GM21360 (cell line): ENCODE measurements at regions not wholly inside any gene's neighbourhood (a gene's known extent, or its start where the extent isn't known, plus 50 kb on each side); places are given as distances from the start of the nearest gene placed in this dataset.

Experiments used
- ATAC-seq: cut with Tn5 transposase; IDR thresholded peaks from one replicate; pipeline ENCODE4 v1.9.1; 2021; ENCODE audit warnings: mild to moderate bottlenecking, moderate library complexity; ENCODE audit not compliant: unreplicated experiment

- ATAC-seq, result no peak
These were observed 754.3 kb downstream of the MECOM start for GRCh38 chr3:168909260-168909659.

GRCh38 chr3:168895419-168895818 lies 768.1 kb downstream of the MECOM start:
- ATAC-seq, result no peak

- no peak for ATAC-seq
These were observed 769.3 kb downstream of the MECOM start for GRCh38 chr3:168894214-168894613.

DNA sequence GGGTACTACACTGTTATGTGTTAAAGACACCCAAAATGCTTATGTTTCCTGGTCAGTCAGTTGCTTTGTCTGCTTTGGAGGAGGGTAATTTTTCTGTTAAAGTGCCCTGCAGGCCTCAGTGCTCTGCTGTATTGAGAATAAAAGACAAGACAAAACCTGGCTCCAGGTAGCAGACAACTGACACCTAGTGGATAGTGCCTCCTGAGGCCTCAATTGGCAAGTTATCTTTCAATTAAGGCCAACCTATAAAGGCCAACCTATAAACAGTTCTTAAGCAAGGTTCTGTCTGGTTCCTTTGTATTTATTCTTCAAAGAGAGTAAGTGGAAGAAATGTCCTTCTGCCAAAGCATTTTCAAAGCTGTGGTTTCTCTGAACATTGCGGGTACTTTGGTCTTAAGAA lies 773.8 kb downstream of the MECOM start:
- no peak for ATAC-seq

GRCh38 chr3:168888781-168889180 lies 774.7 kb downstream of the MECOM start:
- no peak for ATAC-seq

GRCh38 chr3:168885028-168885427 lies 778.5 kb downstream of the MECOM start:
- ATAC-seq, result no peak

- ATAC-seq, result no peak
These were observed 779.1 kb downstream of the MECOM start for GRCh38 chr3:168884353-168884903.

DNA sequence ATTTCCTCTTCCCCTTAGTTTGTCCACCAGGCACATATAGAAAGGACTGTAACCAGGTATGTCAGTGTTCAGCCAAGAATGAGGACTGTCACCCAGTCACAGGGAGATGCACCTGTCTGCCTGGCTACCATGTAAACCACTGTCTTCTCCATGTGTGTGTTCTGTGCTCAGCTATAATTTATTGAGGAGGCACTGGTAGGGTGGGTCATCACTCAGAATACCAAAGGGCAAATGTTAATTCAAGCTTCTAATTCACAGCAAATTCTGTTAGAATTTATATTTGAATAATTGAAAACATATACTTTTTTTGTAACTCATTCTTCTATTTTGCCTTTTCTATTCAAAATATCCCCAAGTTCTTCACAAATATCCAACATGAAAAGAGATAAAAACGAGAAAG lies 780.4 kb downstream of the MECOM start:
- no peak for ATAC-seq

DNA sequence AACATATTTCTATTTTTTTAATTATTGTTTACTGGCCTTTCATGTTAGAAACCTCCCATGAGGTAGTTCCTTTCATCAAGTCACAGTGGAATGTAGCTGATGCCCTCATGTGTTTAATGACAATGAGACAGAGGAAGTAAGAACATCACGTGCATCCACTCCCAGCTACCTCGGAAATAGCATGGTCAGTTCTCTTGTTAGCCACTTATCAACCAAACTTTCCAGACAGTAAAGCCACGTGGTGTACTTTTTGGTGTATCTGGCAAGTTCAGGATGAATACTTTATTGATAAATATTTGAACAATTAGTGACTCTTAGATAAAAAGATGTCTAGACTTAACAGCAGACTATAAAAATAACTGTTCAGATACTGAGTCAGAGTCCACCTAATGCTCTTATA lies 781.7 kb downstream of the MECOM start:
- ATAC-seq, result no peak

DNA sequence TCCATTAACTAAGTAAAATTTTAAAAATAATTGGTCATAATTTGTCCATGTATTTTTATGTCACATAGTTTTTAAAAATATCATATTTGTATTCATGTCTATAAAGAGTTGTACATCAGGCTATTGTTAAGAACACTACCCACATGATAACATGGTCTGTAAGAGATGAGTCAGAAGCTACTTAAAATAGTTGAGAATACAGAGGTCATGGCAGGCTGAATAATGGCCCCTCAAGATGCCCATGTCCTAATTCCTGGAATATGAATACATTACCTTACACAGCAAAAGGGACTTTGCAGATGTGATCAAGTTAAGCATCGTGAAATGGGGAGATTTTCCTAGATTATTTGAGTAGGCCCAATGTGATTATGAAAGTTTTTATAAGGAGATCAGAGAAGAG lies 782.9 kb upstream of the GOLIM4 start:
- ATAC-seq, result peak; percentile 67

GRCh38 chr3:168877899-168878298 lies 782.2 kb upstream of the GOLIM4 start:
- no peak for ATAC-seq

GRCh38 chr3:168876346-168877035 lies 780.8 kb upstream of the GOLIM4 start:
- no peak for ATAC-seq

DNA sequence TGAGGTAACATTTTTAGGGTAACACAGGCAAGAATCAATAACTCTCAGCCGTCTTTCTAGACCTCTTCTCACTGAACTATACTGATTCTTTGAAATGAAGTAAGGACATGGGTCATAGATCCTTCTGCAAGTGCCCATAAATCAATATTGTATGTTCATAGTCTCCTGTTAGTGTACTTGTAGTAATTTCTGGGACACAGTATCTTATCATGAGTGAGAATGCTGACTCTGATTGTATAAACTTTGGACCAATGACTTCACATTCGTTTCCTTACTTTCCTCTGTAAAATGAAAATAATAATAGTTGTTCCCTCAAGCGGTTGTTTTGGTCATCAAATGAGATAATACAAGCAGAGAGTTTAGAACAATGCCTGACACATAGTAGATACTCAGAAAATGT lies 777.1 kb upstream of the GOLIM4 start:
- no peak for ATAC-seq

- no peak for ATAC-seq
These were observed 775.2 kb upstream of the GOLIM4 start for GRCh38 chr3:168870892-168871291.

DNA sequence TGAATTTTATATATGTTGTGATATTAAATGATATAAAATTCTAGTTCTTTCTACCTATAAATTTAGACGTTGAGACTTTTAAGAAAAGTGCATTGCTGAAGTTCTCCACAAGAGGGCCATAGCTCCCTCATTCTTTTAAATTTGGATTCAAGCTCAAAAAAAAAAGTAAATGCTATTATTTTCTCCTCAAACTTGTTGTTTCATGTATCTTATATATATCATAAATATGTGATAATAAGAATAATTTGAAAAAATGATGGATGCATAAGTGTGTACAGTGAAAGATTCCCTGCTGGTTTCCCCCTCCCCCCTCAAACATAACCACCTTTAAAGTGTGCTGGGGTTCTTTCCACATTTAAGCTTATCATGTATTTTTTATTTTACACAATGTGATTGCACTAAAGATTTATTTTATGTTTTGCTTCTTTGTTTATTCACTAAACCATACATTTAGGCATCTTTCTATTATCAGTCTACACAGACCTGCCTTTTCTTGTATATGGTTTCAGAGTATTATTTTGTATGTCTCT lies 769.4 kb upstream of the GOLIM4 start:
- ATAC-seq, result no peak

DNA sequence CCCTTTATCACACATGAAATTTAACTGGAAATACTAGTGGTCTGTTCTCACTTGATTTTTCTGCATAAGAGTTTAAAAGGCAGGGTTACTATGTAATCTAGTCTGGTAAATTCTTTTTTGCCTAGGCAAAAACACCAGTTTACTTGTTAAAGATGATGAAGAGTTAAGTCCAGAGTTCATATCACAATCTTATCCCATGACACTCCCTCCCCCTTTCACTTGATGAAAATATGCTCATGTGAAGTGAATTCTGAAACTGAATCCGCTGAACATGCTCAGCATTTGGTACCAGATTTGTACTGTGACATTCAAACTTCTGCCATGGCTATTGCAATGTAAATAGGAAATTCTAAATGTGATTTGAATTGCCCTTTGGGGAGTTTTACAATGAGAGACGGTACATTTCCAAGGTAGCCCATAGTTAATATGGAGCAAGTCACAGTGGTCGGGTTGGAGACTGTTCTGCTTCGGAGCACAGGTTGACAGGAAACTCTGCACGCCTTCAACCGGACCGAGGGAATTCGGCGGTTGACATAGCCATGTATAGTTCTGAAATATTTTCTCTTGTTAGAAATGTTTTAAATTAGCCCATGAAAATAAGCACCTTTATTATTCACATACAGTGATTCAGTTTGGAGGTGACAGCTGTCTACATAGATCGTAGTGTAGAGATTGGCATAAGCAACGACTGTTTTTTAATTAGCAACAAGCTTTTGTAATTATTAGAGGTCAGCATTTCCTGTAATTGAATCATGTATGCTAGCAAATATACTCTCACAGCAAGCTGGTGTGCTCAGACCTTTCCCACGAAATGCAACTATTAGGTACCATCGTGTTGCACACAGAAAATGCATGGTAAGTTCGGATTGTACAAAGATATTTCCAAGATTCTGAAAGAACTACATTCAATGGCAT lies 768.6 kb upstream of the GOLIM4 start:
- no peak for ATAC-seq

DNA sequence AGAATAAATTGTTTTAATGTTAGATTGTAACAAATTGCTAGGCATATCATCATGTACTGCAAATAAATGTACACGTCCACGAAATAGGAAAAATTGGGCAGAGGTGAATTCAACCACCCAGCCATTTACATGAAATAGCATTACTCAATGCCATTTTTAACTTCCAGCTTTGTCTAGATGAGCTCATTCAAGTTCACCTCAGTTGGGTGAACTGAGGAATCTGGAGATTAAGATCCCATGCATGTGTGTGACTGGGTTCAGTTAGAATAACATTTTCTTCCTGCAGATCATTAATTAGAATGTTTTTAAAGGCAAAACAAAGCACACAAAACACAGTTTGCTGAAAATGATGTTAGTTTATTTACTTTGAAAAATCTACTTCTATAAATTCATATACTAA lies 767.8 kb upstream of the GOLIM4 start:
- no peak for ATAC-seq

DNA sequence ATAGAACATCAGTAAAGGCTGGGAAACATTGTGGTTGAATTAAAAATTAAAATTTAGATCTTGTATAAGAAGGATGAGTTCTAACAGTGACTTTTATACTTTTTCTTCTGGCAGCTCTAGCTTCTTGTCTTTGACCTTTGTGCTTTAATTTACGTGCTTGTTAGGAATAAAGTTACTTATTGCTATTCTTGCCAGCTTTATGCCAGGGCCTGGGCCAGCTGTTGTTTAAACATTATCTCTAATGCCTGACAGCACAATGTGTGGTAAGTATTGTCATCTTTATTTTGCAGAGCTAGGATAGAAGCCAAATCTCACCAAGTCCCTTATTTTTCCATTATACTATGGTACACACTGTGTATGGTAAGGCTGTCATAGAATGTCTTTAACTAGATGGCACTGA lies 766.7 kb upstream of the GOLIM4 start:
- ATAC-seq, result no peak

DNA sequence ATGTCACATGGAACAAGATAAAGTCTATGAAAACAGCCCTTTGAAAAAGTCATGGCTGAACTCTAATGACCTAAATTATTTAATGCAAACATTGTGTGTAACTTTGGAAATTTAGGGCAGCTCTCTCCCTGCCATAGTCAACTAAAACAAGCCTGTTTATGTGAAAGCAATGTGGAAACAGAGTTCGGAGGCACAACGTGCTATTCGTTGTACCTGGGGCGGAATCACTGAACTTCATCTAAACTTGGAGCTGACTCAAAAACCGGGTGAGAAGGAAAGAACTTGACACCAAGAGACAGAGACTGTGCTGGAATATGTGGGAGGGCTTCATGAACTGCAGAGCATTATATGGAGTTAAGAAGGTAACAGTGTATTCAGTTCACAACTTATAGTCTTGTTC lies 764.9 kb upstream of the GOLIM4 start:
- ATAC-seq, result no peak

- ATAC-seq, result no peak
These were observed 764.3 kb upstream of the GOLIM4 start for GRCh38 chr3:168860028-168860427.

DNA sequence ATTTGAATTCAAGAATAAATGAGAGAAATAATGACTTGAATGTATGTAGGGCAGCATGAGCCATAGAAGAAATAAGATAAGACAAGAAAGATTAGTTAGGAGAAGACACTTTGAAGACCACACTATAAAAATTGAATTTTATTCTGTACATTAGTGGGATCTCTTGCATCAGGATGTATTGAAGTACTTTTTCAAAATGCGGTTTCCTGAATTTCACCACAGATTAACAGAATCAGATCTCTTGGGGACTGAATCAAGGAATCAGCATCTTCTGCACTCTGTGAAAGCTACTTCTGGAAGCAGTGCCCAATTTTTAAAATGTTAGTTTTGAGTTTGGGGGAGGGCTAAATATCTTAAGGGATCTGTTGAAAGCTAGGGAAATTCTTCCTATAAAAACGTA lies 763.9 kb upstream of the GOLIM4 start:
- ATAC-seq, result no peak

- no peak for ATAC-seq
These were observed 763.4 kb upstream of the GOLIM4 start for GRCh38 chr3:168859143-168859542.
